ENCODE measurements at regions not wholly inside any gene's neighbourhood (a gene's known extent, or its start where the extent isn't known, plus 50 kb on each side); places are given as distances from the start of the nearest gene placed in this dataset.

- TF ChIP-seq, protein P1, sequence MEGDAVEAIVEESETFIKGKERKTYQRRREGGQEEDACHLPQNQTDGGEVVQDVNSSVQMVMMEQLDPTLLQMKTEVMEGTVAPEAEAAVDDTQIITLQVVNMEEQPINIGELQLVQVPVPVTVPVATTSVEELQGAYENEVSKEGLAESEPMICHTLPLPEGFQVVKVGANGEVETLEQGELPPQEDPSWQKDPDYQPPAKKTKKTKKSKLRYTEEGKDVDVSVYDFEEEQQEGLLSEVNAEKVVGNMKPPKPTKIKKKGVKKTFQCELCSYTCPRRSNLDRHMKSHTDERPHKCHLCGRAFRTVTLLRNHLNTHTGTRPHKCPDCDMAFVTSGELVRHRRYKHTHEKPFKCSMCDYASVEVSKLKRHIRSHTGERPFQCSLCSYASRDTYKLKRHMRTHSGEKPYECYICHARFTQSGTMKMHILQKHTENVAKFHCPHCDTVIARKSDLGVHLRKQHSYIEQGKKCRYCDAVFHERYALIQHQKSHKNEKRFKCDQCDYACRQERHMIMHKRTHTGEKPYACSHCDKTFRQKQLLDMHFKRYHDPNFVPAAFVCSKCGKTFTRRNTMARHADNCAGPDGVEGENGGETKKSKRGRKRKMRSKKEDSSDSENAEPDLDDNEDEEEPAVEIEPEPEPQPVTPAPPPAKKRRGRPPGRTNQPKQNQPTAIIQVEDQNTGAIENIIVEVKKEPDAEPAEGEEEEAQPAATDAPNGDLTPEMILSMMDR (IDR thresholded peaks at IDR 0.05), result no peak
- no peak for TF ChIP-seq ZFX (IDR thresholded peaks at IDR 0.05; ENCODE audit: borderline replicate concordance)
These were observed 147.1 kb upstream of the OTOS start for GRCh38 chr2:240287496-240288086.

Measured in 22Rv1 (cell line).